Fibroblast of villous mesenchyme (primary cell): ENCODE measurements at regions not wholly inside any gene's neighbourhood (a gene's known extent, or its start where the extent isn't known, plus 50 kb on each side); places are given as distances from the start of the nearest gene placed in this dataset.

Experiments
- DNase-seq: peaks from one replicate; pipeline ENCODE4 v3.0.0-alpha.2; 2010; ENCODE audit warnings: low read depth
- H3K4me3 ChIP-seq: 2 replicates; pipeline ENCODE4 v1.5.1; 2011; ENCODE audit warnings: low read depth, mild to moderate bottlenecking, low read length
- TF ChIP-seq, protein P1 (sequence below): IDR thresholded peaks from 2 replicates; pipeline ENCODE4 v1.5.1; 2012; ENCODE audit warnings: low read depth, mild to moderate bottlenecking, low read length; ENCODE audit not compliant: insufficient read depth

DNA sequence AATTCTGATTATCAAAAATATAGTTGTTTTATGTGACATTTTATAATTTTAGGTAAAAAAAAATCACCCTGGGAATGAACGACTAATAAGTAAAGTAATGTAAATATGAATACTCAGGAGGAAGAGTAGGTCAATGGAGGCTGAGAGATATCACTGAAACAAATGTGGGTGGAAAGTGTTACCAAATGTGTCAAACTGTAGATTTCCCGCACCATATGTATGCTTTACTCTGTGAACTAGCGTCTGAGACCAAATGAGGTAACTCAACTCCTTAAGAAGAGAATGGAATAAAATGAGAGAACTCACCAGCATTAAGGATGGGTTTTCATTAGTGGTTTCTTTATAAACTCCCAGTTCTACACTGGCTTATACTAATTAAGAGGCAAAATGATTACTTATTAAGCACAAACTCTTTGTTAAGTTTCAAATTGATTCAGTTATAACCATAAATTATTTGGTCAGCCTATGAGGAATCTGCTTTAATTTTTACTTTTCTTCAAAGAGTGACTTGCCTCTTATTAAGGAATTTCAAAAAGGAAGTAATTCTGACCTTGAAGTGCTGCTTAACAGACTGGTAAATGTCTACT, 784.7 kb upstream of the GJE1 start:
- no peak overlapping the region for H3K4me3 ChIP-seq
- TF ChIP-seq, protein P1, sequence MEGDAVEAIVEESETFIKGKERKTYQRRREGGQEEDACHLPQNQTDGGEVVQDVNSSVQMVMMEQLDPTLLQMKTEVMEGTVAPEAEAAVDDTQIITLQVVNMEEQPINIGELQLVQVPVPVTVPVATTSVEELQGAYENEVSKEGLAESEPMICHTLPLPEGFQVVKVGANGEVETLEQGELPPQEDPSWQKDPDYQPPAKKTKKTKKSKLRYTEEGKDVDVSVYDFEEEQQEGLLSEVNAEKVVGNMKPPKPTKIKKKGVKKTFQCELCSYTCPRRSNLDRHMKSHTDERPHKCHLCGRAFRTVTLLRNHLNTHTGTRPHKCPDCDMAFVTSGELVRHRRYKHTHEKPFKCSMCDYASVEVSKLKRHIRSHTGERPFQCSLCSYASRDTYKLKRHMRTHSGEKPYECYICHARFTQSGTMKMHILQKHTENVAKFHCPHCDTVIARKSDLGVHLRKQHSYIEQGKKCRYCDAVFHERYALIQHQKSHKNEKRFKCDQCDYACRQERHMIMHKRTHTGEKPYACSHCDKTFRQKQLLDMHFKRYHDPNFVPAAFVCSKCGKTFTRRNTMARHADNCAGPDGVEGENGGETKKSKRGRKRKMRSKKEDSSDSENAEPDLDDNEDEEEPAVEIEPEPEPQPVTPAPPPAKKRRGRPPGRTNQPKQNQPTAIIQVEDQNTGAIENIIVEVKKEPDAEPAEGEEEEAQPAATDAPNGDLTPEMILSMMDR = no peak
- DNase-seq = no peak

DNA sequence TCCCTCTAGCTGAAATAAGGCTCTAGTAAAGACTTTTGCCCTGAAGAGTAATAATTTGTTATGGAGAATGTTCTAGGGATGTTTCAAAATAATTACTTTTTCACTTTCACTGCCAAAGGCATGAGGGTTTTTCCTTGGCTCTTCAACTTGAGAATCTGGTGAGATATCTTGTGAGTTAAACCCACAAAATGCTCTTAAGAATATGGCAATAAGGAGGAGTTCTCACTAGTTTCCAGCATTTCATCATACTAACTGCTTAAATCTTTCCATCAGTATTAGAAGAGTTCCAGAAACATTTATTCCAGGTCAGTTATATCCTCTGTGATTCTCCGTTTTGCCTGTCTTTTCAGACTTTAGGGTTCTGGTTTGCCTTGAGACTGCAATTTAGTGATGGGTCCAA, 785.6 kb upstream of the GJE1 start:
- TF ChIP-seq, protein P1 = no peak
- H3K4me3 ChIP-seq = no peak overlapping the region
- DNase-seq = no peak

DNA sequence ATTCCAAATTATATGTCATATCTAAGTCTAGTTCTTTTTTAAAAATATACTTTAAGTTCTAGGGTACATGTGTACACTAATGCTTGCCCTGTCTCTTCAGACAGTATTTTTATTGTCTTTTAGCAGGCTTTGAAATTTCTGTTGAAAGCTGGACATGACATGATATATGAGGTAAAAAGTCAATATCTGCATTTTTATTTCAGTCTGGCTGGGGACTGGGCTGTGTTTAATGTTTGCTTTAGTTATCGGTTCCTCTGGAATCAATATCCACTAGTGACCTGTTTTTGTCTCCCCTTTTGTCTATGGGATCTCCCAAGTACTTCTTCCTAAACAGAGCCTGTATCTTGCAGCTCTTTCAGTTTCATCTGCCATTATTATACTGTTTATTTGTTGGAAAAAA, 786.2 kb upstream of the GJE1 start:
- TF ChIP-seq, protein P1 = no peak
- no peak overlapping the region for H3K4me3 ChIP-seq
- no peak for DNase-seq

DNA sequence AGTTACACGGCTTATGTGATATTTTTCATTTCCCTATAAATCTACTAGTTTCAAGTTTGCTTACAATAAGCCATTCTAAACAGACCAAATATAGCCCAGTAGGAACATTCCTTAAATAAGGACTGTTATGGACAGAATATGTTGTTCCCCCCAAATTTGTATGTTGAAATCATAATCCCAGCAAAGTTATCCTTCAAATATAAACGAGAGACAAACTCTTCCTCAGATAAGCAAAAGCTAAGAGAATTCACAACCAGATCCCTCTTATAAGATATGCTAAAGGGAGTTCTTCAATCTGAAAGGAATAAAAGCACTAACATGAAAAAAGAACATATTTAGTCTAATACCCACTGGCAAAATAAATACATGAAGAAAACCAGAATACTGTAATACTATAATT, 795.5 kb upstream of the GJE1 start:
- TF ChIP-seq, protein P1 = no peak
- no peak for DNase-seq

DNA sequence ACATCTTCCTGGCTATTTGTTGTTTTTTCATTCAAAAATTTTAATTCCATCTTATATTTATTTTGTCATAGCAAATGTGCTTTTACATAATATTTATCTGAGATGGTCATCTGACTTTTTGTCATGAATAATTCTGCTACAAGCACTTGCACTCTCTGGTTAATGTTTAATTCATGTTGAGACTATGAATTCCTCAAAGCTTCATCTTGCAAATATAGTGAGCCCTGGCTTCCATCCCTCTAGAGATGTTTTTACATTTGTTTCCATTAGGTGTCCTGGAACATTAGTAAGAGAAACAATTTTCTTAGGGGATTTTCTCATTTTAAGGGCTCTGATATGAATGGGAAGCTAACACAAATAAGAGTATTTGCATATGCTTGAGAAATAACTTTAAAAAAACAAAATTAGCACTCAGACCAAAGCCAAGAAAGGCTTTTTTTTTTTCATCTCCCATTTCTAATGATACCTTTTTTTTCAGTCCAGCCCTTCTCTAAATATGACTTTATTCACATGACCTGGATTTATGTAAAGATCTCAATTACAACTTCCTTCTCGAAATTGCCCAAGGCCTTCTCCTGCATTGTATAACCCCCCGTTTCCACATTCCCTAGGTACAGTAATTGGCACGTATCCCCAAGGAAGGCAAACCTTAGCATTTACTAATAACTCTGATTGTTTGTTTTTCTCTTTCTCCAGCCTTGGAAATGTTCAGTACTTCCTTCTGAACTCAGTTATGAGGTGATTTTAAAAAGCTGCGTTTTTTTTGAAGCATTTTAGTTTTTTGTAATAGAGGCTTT, 797.0 kb upstream of the GJE1 start:
- no peak overlapping the region for H3K4me3 ChIP-seq
- no peak for DNase-seq
- TF ChIP-seq, protein P1 = no peak

More for the DNA sequence above, 795.5 kb upstream of the GJE1 start:
- no peak overlapping the region for H3K4me3 ChIP-seq

DNA sequence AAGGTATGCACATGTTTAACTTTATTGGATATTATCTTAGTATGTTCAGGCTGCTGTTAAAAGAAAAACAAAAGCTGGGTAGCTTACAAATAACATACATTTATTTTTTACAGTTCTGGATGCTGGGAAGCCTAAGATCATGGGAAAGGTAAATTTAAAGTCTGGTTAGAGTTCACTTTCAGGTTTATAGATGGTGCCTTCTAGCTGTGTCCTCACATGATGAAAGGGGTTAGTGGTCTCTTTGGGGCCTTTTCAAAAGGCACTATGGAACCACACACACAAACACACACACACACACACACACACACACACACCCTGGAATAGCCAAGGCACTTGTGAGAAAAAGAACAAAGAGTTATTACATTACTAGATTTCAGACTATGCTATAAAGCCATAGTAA, 805.8 kb upstream of the GJE1 start:
- peak overlapping the region; percentile 39 for H3K4me3 ChIP-seq
- TF ChIP-seq, protein P1 = no peak
- DNase-seq = peak; percentile 10
